HG03060 (cell line): ENCODE measurements at regions not wholly inside any gene's neighbourhood (a gene's known extent, or its start where the extent isn't known, plus 50 kb on each side); places are given as distances from the start of the nearest gene placed in this dataset.

Source experiments
- ATAC-seq: cut with Tn5 transposase; IDR thresholded peaks from one replicate; pipeline ENCODE4 v1.9.1; 2021; ENCODE audit warnings: low read depth, moderate number of reproducible peaks; ENCODE audit not compliant: unreplicated experiment

- no peak for ATAC-seq
These were observed 243.5 kb upstream of the DCBLD2 start for GRCh38 chr3:99145031-99145430.

- ATAC-seq, result no peak
These were observed 242.0 kb upstream of the DCBLD2 start for GRCh38 chr3:99143493-99143892.

GRCh38 chr3:99134986-99135385 lies 233.5 kb upstream of the DCBLD2 start:
- no peak for ATAC-seq

- ATAC-seq, result no peak
These were observed 230.4 kb upstream of the DCBLD2 start for GRCh38 chr3:99131876-99132275.

GRCh38 chr3:99128725-99129505 lies 227.4 kb upstream of the DCBLD2 start:
- no peak for ATAC-seq

- ATAC-seq, result no peak
These were observed 226.7 kb upstream of the DCBLD2 start for GRCh38 chr3:99128235-99128634.

GRCh38 chr3:99126316-99126715 lies 224.8 kb upstream of the DCBLD2 start:
- ATAC-seq, result no peak

GRCh38 chr3:99119385-99119784 lies 217.9 kb upstream of the DCBLD2 start:
- ATAC-seq, result no peak

GRCh38 chr3:99118381-99118780 lies 216.9 kb upstream of the DCBLD2 start:
- ATAC-seq, result no peak

GRCh38 chr3:99114565-99115291 lies 213.2 kb upstream of the DCBLD2 start:
- no peak for ATAC-seq

- ATAC-seq, result no peak
These were observed 209.7 kb upstream of the DCBLD2 start for GRCh38 chr3:99111235-99111634.

- no peak for ATAC-seq
These were observed 208.9 kb upstream of the DCBLD2 start for GRCh38 chr3:99110401-99110800.

- ATAC-seq, result no peak
These were observed 207.0 kb upstream of the DCBLD2 start for GRCh38 chr3:99108508-99108907.

GRCh38 chr3:99094606-99095005 lies 193.1 kb upstream of the DCBLD2 start:
- ATAC-seq, result no peak

GRCh38 chr3:99087277-99087676 lies 185.8 kb upstream of the DCBLD2 start:
- no peak for ATAC-seq

GRCh38 chr3:99084826-99085225 lies 183.3 kb upstream of the DCBLD2 start:
- no peak for ATAC-seq

- ATAC-seq, result no peak
These were observed 182.7 kb upstream of the DCBLD2 start for GRCh38 chr3:99084156-99084555.

- no peak for ATAC-seq
These were observed 169.6 kb upstream of the DCBLD2 start for GRCh38 chr3:99071096-99071495.

GRCh38 chr3:99069973-99070372 lies 168.5 kb upstream of the DCBLD2 start:
- no peak for ATAC-seq

GRCh38 chr3:99066863-99067262 lies 165.4 kb upstream of the DCBLD2 start:
- no peak for ATAC-seq

GRCh38 chr3:99049164-99049563 lies 147.7 kb upstream of the DCBLD2 start:
- ATAC-seq, result no peak

GRCh38 chr3:99041747-99042146 lies 140.3 kb upstream of the DCBLD2 start:
- no peak for ATAC-seq
